Effector memory CD4-positive, alpha-beta T cell (primary cell): ENCODE measurements at regions not wholly inside any gene's neighbourhood (a gene's known extent, or its start where the extent isn't known, plus 50 kb on each side); places are given as distances from the start of the nearest gene placed in this dataset.

Experiments
- DNase-seq, 3 donors: peaks; one replicate each; pipeline ENCODE4 v3.0.0-alpha.2; 2020
- H3K27ac ChIP-seq: 2 replicates; pipeline ENCODE4 v1.7.0; 2013; ENCODE audit warnings: mild to moderate bottlenecking, low read length, moderate library complexity; ENCODE audit not compliant: insufficient read depth, poor library complexity, severe bottlenecking
- H3K27me3 ChIP-seq: replicated peaks from 2 replicates; pipeline ENCODE4 v1.7.0; 2013; ENCODE audit warnings: mild to moderate bottlenecking, low read length; ENCODE audit not compliant: insufficient read depth, control insufficient read depth, poor library complexity, severe bottlenecking
- H3K36me3 ChIP-seq: 2 replicates; pipeline ENCODE4 v1.7.0; 2013; ENCODE audit warnings: mild to moderate bottlenecking, low read length, moderate library complexity; ENCODE audit not compliant: control insufficient read depth, insufficient read depth
- H3K4me1 ChIP-seq: 2 replicates; pipeline ENCODE4 v1.7.0; 2013; ENCODE audit warnings: low read length, mild to moderate bottlenecking; ENCODE audit not compliant: control insufficient read depth, insufficient read depth, poor library complexity, severe bottlenecking
- H3K4me3 ChIP-seq: 2 replicates; pipeline ENCODE4 v1.7.0; 2013; ENCODE audit warnings: low read length, low read depth, mild to moderate bottlenecking; ENCODE audit not compliant: insufficient read depth, poor library complexity, severe bottlenecking
- H3K9me3 ChIP-seq: 2 replicates; pipeline ENCODE4 v1.7.0; 2013; ENCODE audit warnings: mild to moderate bottlenecking, low read length, moderate library complexity; ENCODE audit not compliant: control insufficient read depth

GRCh38 chr12:124687174-124687902 lies 119.9 kb upstream of the NCOR2 start:
- Histone ChIP-seq H3K9me3 (peaks cover 6% of the 10 kb centered on the region), H3K27me3 (no peaks in the 10 kb centered on the region), H3K4me1 (peaks cover 10% of the 10 kb centered on the region), H3K4me3 (no peak overlapping the region), H3K27ac (no peak overlapping the region), H3K36me3 (no peaks in the 10 kb centered on the region)
- DNase-seq = no peak

DNA sequence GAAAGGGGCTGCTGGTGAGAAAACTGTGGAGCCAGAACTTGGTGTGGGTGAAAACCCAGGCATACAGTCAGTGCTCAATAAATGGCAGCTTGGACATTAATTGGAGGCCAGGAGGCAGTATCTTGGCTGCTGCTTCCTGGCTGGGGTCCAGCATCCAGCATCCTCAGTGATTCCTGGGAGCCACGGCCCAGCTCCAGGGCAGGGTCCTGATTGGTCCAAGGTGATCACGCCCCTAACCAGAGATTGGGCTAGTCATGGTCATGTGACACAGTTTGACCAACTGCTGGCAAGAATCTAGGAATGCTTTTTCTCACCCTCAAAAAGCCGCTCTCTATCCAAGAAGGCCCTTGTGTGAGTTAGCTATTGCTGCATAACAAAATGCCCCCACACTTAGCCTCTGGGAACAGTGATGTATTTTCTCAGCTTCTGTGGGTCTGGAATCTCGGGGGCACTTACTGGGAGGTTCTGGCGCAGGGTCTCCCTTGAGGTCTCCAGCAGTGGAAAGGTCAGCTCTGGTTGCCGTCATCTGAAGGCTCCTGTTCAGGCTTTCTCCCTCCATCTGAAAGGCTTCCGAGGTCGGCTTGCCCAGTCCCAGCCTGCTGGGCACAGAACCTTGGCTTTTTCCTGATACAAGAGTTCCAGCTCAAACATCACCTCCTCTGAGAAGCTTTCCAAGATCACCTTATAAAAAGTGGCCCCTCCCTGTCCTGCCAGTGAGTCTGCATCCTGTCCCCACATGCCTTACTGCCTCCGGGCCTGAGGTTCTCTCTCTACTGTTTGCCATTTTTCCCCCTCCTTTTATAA lies 119.2 kb upstream of the NCOR2 start:
- no peaks in the 10 kb centered on the region for H3K36me3 ChIP-seq
- no peak overlapping the region for H3K4me3 ChIP-seq
- DNase-seq = no peak
- H3K27ac ChIP-seq = no peak overlapping the region
- no peaks in the 10 kb centered on the region for H3K27me3 ChIP-seq
- H3K9me3 ChIP-seq = peaks cover 3% of the 10 kb centered on the region
- H3K4me1 ChIP-seq = peaks cover 10% of the 10 kb centered on the region

- H3K36me3 ChIP-seq = no peaks in the 10 kb centered on the region
- peaks cover 10% of the 10 kb centered on the region for H3K4me1 ChIP-seq
- H3K27me3 ChIP-seq = no peaks in the 10 kb centered on the region
- DNase-seq = no peak
- no peak overlapping the region for H3K4me3 ChIP-seq
- no peak overlapping the region for H3K27ac ChIP-seq
- no peaks in the 10 kb centered on the region for H3K9me3 ChIP-seq
These were observed 118.4 kb upstream of the NCOR2 start for GRCh38 chr12:124685689-124686369.

- H3K4me1 ChIP-seq = peaks cover 10% of the 10 kb centered on the region
- no peaks in the 10 kb centered on the region for H3K9me3 ChIP-seq
- DNase-seq = no peak
- no peak overlapping the region for H3K27ac ChIP-seq
- H3K4me3 ChIP-seq = no peak overlapping the region
- no peaks in the 10 kb centered on the region for H3K36me3 ChIP-seq
- H3K27me3 ChIP-seq = no peaks in the 10 kb centered on the region
These were observed 117.7 kb upstream of the NCOR2 start for GRCh38 chr12:124684971-124685688.

GRCh38 chr12:124684496-124684895 lies 117.1 kb upstream of the NCOR2 start:
- DNase-seq = no peak
- no peaks in the 10 kb centered on the region for H3K36me3 ChIP-seq
- no peak overlapping the region for H3K4me3 ChIP-seq
- peaks cover 10% of the 10 kb centered on the region for H3K4me1 ChIP-seq
- no peaks in the 10 kb centered on the region for H3K9me3 ChIP-seq
- no peaks in the 10 kb centered on the region for H3K27me3 ChIP-seq
- no peak overlapping the region for H3K27ac ChIP-seq

DNA sequence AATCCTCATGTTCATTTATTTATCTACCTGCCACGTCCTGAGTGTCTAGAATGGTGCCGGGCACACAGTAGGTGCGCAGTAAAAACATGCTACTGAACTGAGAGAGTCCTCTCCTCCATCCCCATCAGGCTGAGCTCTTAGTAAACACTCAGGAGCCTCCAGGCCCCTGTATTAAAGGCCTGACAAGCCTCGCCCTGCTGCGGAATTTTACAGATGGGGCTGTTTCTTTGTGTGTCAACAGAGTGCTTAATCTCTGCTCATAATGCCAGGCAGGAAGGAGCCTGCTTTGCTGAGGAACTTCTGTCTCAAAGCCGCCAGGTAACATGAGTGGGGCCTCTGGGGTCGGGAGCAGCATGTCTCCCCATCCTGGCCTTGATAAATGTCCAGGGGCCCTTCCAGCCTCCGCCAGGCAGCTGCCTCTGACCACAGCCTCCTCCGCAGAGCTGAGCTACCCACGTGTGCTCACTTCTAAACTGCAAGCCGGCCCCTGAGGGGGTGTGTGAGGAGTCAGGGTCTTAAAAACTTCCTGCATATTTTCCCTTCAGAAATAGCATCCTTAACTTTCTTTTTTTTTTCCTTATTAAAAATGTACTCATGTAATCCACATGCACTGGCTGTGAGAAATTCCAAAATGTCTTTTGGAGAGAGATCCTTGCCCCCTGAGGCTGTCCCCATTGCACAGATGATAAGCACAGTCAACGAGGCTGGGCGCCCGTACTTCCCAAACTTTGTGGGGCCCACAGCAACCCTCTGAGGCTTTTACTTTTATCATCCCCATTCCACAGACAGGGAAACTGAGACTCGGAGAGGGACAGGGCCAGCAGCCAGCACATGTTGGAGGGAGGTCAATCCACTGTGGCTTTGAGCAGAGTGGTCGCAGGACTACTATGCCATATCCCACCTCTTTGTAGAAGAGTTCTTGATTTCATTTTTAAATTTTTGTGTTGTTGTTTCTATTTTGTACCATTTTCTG lies 116.0 kb upstream of the NCOR2 start:
- DNase-seq = no peak
- H3K27me3 ChIP-seq = no peaks in the 10 kb centered on the region
- no peak overlapping the region for H3K4me3 ChIP-seq
- no peaks in the 10 kb centered on the region for H3K36me3 ChIP-seq
- no peaks in the 10 kb centered on the region for H3K9me3 ChIP-seq
- H3K4me1 ChIP-seq = peaks cover 10% of the 10 kb centered on the region
- no peak overlapping the region for H3K27ac ChIP-seq

GRCh38 chr12:124682425-124683151 lies 115.2 kb upstream of the NCOR2 start:
- Histone ChIP-seq H3K4me3 (no peak overlapping the region), H3K36me3 (no peaks in the 10 kb centered on the region), H3K4me1 (peaks cover 3% of the 10 kb centered on the region), H3K27ac (no peak overlapping the region), H3K9me3 (no peaks in the 10 kb centered on the region), H3K27me3 (no peaks in the 10 kb centered on the region)
- DNase-seq = no peak

DNA sequence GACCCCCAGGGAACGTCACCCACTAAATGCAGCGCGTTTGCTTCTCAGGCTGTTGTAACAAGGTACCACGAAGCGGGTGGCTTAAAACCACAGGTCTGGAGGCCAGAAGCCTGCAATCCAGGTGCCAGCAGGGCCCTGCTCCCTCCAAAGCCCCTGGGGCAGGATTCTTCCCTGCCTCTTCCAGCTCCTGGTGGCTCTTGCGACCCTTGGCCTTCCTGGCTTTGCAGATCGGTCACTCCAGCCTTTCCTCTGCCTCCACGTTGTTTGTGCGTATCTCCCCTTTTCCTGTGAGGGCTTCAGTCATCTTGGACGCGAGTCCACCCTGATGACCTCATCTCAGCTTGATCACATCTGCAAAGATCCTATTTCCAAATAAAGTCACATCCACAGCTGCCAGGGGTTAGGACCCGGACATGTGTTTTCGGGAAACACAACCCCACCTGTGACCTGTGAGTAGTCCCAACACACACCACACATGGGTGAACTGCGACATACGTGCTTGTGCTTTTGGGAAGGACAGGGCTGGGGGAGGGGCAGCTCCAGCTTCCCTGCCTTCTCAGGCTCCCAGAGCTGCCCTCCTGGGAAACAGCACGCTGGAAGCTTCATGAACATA lies 114.5 kb upstream of the NCOR2 start:
- H3K36me3 ChIP-seq = no peaks in the 10 kb centered on the region
- no peak overlapping the region for H3K4me3 ChIP-seq
- H3K27me3 ChIP-seq = no peaks in the 10 kb centered on the region
- DNase-seq = no peak
- H3K9me3 ChIP-seq = no peaks in the 10 kb centered on the region
- no peak overlapping the region for H3K27ac ChIP-seq
- no peaks in the 10 kb centered on the region for H3K4me1 ChIP-seq
